Activated CD4-positive, alpha-beta T cell treated with anti-CD3 and anti-CD28 coated beads, Interleukin-2, amount 10 ng/mL, durations not matched to agents 7 days and 5 days (primary cell): ENCODE measurements at regions not wholly inside any gene's neighbourhood (a gene's known extent, or its start where the extent isn't known, plus 50 kb on each side); places are given as distances from the start of the nearest gene placed in this dataset.
"Not testable (repeated sequence)": the region's sequence is repeated elsewhere in the genome, so short reads cannot be mapped to it uniquely, and the experiment has no call there.

Experiments
- CTCF ChIA-PET: fragments of 350-600 bp; sonication (Branson Sonifier 250); formaldehyde crosslinking; loops from one replicate; lab custom pipeline; 2021; ENCODE audit warnings: antibody characterized with exemption; lab: Charles Lee
- POLR2A ChIA-PET: fragments of 350-600 bp; sonication (Branson Sonifier 250); formaldehyde crosslinking; loops from one replicate; lab custom pipeline; 2021; ENCODE audit warnings: antibody characterized with exemption; lab: Charles Lee
- DNase-seq: peaks from one replicate; pipeline ENCODE4 v3.0.0-alpha.2; 2020
- H3K27ac Mint-ChIP-seq: one replicate; pipeline ENCODE4 v1.8.0; 2021; ENCODE audit warnings: mild to moderate bottlenecking, moderate library complexity, mixed read lengths
- H3K27me3 Mint-ChIP-seq: one replicate; pipeline ENCODE4 v1.8.0; 2021; ENCODE audit warnings: mixed read lengths
- H3K36me3 Mint-ChIP-seq: one replicate; pipeline ENCODE4 v1.8.0; 2021; ENCODE audit warnings: low read depth, mixed read lengths
- H3K4me1 Mint-ChIP-seq: one replicate; pipeline ENCODE4 v1.8.0; 2021; ENCODE audit warnings: mixed read lengths
- H3K4me3 Mint-ChIP-seq: one replicate; pipeline ENCODE4 v1.8.0; 2021; ENCODE audit warnings: mild to moderate bottlenecking, moderate library complexity, mixed read lengths
- H3K9me3 Mint-ChIP-seq: one replicate; pipeline ENCODE4 v1.8.0; 2021; ENCODE audit warnings: mixed read lengths

- no peaks in the 10 kb centered on the region for H3K9me3 Mint-ChIP-seq
- no peak overlapping the region for H3K27ac Mint-ChIP-seq
- H3K4me3 Mint-ChIP-seq, result no peak overlapping the region
- no peak for DNase-seq
- peaks cover 2% of the 10 kb centered on the region for H3K27me3 Mint-ChIP-seq
- ChIA-PET CTCF (no interaction called here), POLR2A (no interaction called here)
- no peaks in the 10 kb centered on the region for H3K36me3 Mint-ChIP-seq
- H3K4me1 Mint-ChIP-seq, result no peaks in the 10 kb centered on the region
Observed at GRCh38 chr5:39700523-39700922, 275.7 kb upstream of the DAB2 start.

- CTCF ChIA-PET, result no interaction called here
- DNase-seq, result no peak
- Mint-ChIP-seq H3K9me3 (no peaks in the 10 kb centered on the region), H3K27me3 (peaks cover 9% of the 10 kb centered on the region), H3K4me1 (no peaks in the 10 kb centered on the region), H3K36me3 (no peaks in the 10 kb centered on the region), H3K27ac (no peak overlapping the region), H3K4me3 (no peak overlapping the region)
- POLR2A ChIA-PET, result no interaction called here
Observed at GRCh38 chr5:39698838-39699560, 274.2 kb upstream of the DAB2 start.

- peaks cover 12% of the 10 kb centered on the region for H3K27me3 Mint-ChIP-seq
- DNase-seq, result no peak
- no peaks in the 10 kb centered on the region for H3K9me3 Mint-ChIP-seq
- H3K27ac Mint-ChIP-seq, result no peak overlapping the region
- no peak overlapping the region for H3K4me3 Mint-ChIP-seq
- ChIA-PET POLR2A (no interaction called here), CTCF (no interaction called here)
- no peaks in the 10 kb centered on the region for H3K36me3 Mint-ChIP-seq
- H3K4me1 Mint-ChIP-seq, result no peaks in the 10 kb centered on the region
Observed at GRCh38 chr5:39697881-39698280, 273.1 kb upstream of the DAB2 start.

- no peak overlapping the region for H3K27ac Mint-ChIP-seq
- CTCF ChIA-PET, result interaction anchor here (0.7 kb wide), 1 partner anchor 209 kb away, joined by 3 read pairs; no protein-coding TSS in a partner anchor
Observed at GRCh38 chr5:39696672-39697398, 272.1 kb upstream of the DAB2 start.

GRCh38 chr5:39691993-39692392 is 267.2 kb upstream of the DAB2 start:
- Mint-ChIP-seq H3K9me3 (peaks cover 2% of the 10 kb centered on the region), H3K27me3 (peaks cover 16% of the 10 kb centered on the region), H3K36me3 (no peaks in the 10 kb centered on the region)

More at GRCh38 chr5:39696672-39697398, 272.1 kb upstream of the DAB2 start:
- POLR2A ChIA-PET, result no interaction called here
- Mint-ChIP-seq H3K4me1 (no peaks in the 10 kb centered on the region), H3K27me3 (peaks cover 12% of the 10 kb centered on the region), H3K4me3 (no peak overlapping the region), H3K36me3 (no peaks in the 10 kb centered on the region), H3K9me3 (no peaks in the 10 kb centered on the region)
- no peak for DNase-seq

GRCh38 chr5:39691136-39691535 is 266.4 kb upstream of the DAB2 start:
- Mint-ChIP-seq H3K27me3 (peaks cover 18% of the 10 kb centered on the region), H3K4me1 (no peaks in the 10 kb centered on the region), H3K27ac (no peak overlapping the region), H3K9me3 (peaks cover 2% of the 10 kb centered on the region), H3K36me3 (no peaks in the 10 kb centered on the region), H3K4me3 (no peak overlapping the region)
- DNase-seq, result no peak
- POLR2A ChIA-PET, result no interaction called here
- CTCF ChIA-PET, result no interaction called here

More at GRCh38 chr5:39691993-39692392, 267.2 kb upstream of the DAB2 start:
- CTCF ChIA-PET, result no interaction called here
- no peak for DNase-seq
- H3K27ac Mint-ChIP-seq, result no peak overlapping the region
- no peaks in the 10 kb centered on the region for H3K4me1 Mint-ChIP-seq
- no peak overlapping the region for H3K4me3 Mint-ChIP-seq
- POLR2A ChIA-PET, result no interaction called here

GRCh38 chr5:39689919-39690318 is 265.1 kb upstream of the DAB2 start:
- H3K36me3 Mint-ChIP-seq, result no peaks in the 10 kb centered on the region
- H3K27ac Mint-ChIP-seq, result no peak overlapping the region
- peaks cover 2% of the 10 kb centered on the region for H3K9me3 Mint-ChIP-seq
- ChIA-PET POLR2A (no interaction called here), CTCF (no interaction called here)
- no peak overlapping the region for H3K4me3 Mint-ChIP-seq
- DNase-seq, result no peak
- H3K27me3 Mint-ChIP-seq, result peaks cover 16% of the 10 kb centered on the region
- H3K4me1 Mint-ChIP-seq, result no peaks in the 10 kb centered on the region

GRCh38 chr5:39687924-39688323 is 263.1 kb upstream of the DAB2 start:
- POLR2A ChIA-PET, result not testable (repeated sequence)

GRCh38 chr5:39680213-39680612 is 255.4 kb upstream of the DAB2 start:
- H3K4me1 Mint-ChIP-seq, result no peaks in the 10 kb centered on the region
- H3K4me3 Mint-ChIP-seq, result no peak overlapping the region
- CTCF ChIA-PET, result no interaction called here
- POLR2A ChIA-PET, result no interaction called here
- DNase-seq, result no peak
- no peaks in the 10 kb centered on the region for H3K36me3 Mint-ChIP-seq
- H3K27ac Mint-ChIP-seq, result no peak overlapping the region
- peaks cover 2% of the 10 kb centered on the region for H3K9me3 Mint-ChIP-seq
- H3K27me3 Mint-ChIP-seq, result peaks cover 22% of the 10 kb centered on the region

More at GRCh38 chr5:39687924-39688323, 263.1 kb upstream of the DAB2 start:
- H3K36me3 Mint-ChIP-seq, CTCF ChIA-PET, H3K4me1 Mint-ChIP-seq, H3K9me3 Mint-ChIP-seq, H3K27ac Mint-ChIP-seq, H3K4me3 Mint-ChIP-seq, DNase-seq: not testable (repeated sequence)
- peaks cover 11% of the 10 kb centered on the region for H3K27me3 Mint-ChIP-seq

- Mint-ChIP-seq H3K4me1 (no peaks in the 10 kb centered on the region), H3K27me3 (peaks cover 25% of the 10 kb centered on the region), H3K27ac (no peak overlapping the region), H3K4me3 (no peak overlapping the region), H3K36me3 (no peaks in the 10 kb centered on the region), H3K9me3 (peaks cover 2% of the 10 kb centered on the region)
- ChIA-PET CTCF (no interaction called here), POLR2A (no interaction called here)
- no peak for DNase-seq
Observed at GRCh38 chr5:39678534-39678933, 253.8 kb upstream of the DAB2 start.

- Mint-ChIP-seq H3K27ac (no peak overlapping the region), H3K36me3 (no peaks in the 10 kb centered on the region), H3K9me3 (no peaks in the 10 kb centered on the region), H3K27me3 (peaks cover 31% of the 10 kb centered on the region), H3K4me3 (no peak overlapping the region), H3K4me1 (no peaks in the 10 kb centered on the region)
- POLR2A ChIA-PET, result no interaction called here
- DNase-seq, result no peak
- CTCF ChIA-PET, result no interaction called here
Observed at GRCh38 chr5:39675676-39676075, 250.9 kb upstream of the DAB2 start.

- no peaks in the 10 kb centered on the region for H3K4me1 Mint-ChIP-seq
- no peak overlapping the region for H3K4me3 Mint-ChIP-seq
- no peaks in the 10 kb centered on the region for H3K36me3 Mint-ChIP-seq
- POLR2A ChIA-PET, result no interaction called here
- peaks cover 24% of the 10 kb centered on the region for H3K27me3 Mint-ChIP-seq
- CTCF ChIA-PET, result no interaction called here
- no peak for DNase-seq
- H3K9me3 Mint-ChIP-seq, result no peaks in the 10 kb centered on the region
- H3K27ac Mint-ChIP-seq, result no peak overlapping the region
Observed at GRCh38 chr5:39674209-39675082, 249.7 kb upstream of the DAB2 start.

GRCh38 chr5:39671561-39671961 is 246.8 kb upstream of the DAB2 start:
- DNase-seq, result no peak
- no peak overlapping the region for H3K4me3 Mint-ChIP-seq
- no peaks in the 10 kb centered on the region for H3K36me3 Mint-ChIP-seq
- ChIA-PET CTCF (no interaction called here), POLR2A (no interaction called here)
- peaks cover 20% of the 10 kb centered on the region for H3K27me3 Mint-ChIP-seq
- H3K9me3 Mint-ChIP-seq, result no peaks in the 10 kb centered on the region
- no peak overlapping the region for H3K27ac Mint-ChIP-seq
- no peaks in the 10 kb centered on the region for H3K4me1 Mint-ChIP-seq
